Naive thymus-derived CD4-positive, alpha-beta T cell (primary cell): ENCODE measurements at regions not wholly inside any gene's neighbourhood (a gene's known extent, or its start where the extent isn't known, plus 50 kb on each side); places are given as distances from the start of the nearest gene placed in this dataset.

Source experiments
- ATAC-seq: fragments of 150-1000 bp; cut with Tn5 transposase; 2 replicates; pipeline ENCODE4 v1.10.0; 2021; ENCODE audit warnings: mild to moderate bottlenecking, moderate library complexity
- CTCF ChIA-PET: fragments of 350-600 bp; sonication (Branson Sonifier 250); formaldehyde crosslinking; loops from one replicate; lab custom pipeline; 2021; ENCODE audit warnings: antibody characterized with exemption; lab: Charles Lee
- POLR2A ChIA-PET: fragments of 350-600 bp; sonication (Branson Sonifier 250); formaldehyde crosslinking; loops from one replicate; lab custom pipeline; 2021; ENCODE audit warnings: antibody characterized with exemption, inconsistent platforms; lab: Charles Lee
- DNase-seq, 9 donors: peaks; one replicate each; pipeline versions ENCODE4 v3.0.0 to v3.0.0-alpha.2; 2020 to 2022; ENCODE audit warnings: mixed read lengths in 1 of 9
- H3K27ac ChIP-seq: one replicate; pipeline ENCODE4 v1.7.0; 2013; ENCODE audit warnings: mild to moderate bottlenecking, low read depth, low read length, moderate library complexity
- H3K27me3 ChIP-seq, 2 donors: one replicate each; pipeline ENCODE4 v1.7.0; 2013; ENCODE audit warnings: low read length in 2 of 2, mild to moderate bottlenecking in 2 of 2, moderate library complexity in 2 of 2; ENCODE audit not compliant: control insufficient read depth in 2 of 2, insufficient read depth in 2 of 2
- H3K36me3 ChIP-seq, 3 experiments: 1 replicate in 2 of 3; 2 replicates in 1 of 3; pipeline ENCODE4 v1.7.0; 2013; ENCODE audit warnings: low read length in 3 of 3, mild to moderate bottlenecking in 3 of 3, moderate library complexity in 1 of 3; ENCODE audit not compliant: insufficient read depth in 3 of 3, control insufficient read depth in 2 of 3
- H3K4me1 ChIP-seq, 2 donors: one replicate each; pipeline ENCODE4 v1.7.0; 2013; ENCODE audit warnings: low read length in 2 of 2, mild to moderate bottlenecking in 2 of 2, moderate library complexity in 1 of 2; ENCODE audit not compliant: control insufficient read depth in 2 of 2, insufficient read depth in 2 of 2
- H3K4me3 ChIP-seq: 2 replicates; pipeline ENCODE4 v1.7.0; 2013; ENCODE audit warnings: mild to moderate bottlenecking, low read length
- H3K9me3 ChIP-seq, 3 experiments: 1 replicate in 2 of 3; 2 replicates in 1 of 3; pipeline ENCODE4 v1.7.0; 2013; ENCODE audit warnings: low read length in 3 of 3; ENCODE audit not compliant: control insufficient read depth in 2 of 3
- H3K27ac Mint-ChIP-seq, 9 donors: one replicate each; pipeline ENCODE4 v1.8.0; 2020 to 2022; ENCODE audit warnings: mixed read lengths in 9 of 9, mild to moderate bottlenecking in 8 of 9, moderate library complexity in 5 of 9, inconsistent platforms in 2 of 9
- H3K27me3 Mint-ChIP-seq, 5 donors: one replicate each; pipeline ENCODE4 v1.8.0; 2021 to 2022; ENCODE audit warnings: mixed read lengths in 5 of 5, mild to moderate bottlenecking in 1 of 5
- H3K36me3 Mint-ChIP-seq, 5 donors: one replicate each; pipeline ENCODE4 v1.8.0; 2020 to 2022; ENCODE audit warnings: mixed read lengths in 5 of 5, mild to moderate bottlenecking in 3 of 5, inconsistent platforms in 1 of 5
- H3K4me1 Mint-ChIP-seq, 7 donors: one replicate each; pipeline ENCODE4 v1.8.0; 2020 to 2022; ENCODE audit warnings: mixed read lengths in 7 of 7, mild to moderate bottlenecking in 3 of 7, inconsistent platforms in 1 of 7
- H3K4me3 Mint-ChIP-seq, 10 donors: one replicate each; pipeline ENCODE4 v1.8.0; 2020 to 2022; ENCODE audit warnings: mild to moderate bottlenecking in 10 of 10, mixed read lengths in 10 of 10, moderate library complexity in 6 of 10, inconsistent platforms in 2 of 10
- H3K9me3 Mint-ChIP-seq, 11 donors: one replicate each; pipeline ENCODE4 v1.8.0; 2020 to 2022; ENCODE audit warnings: mixed read lengths in 11 of 11, mild to moderate bottlenecking in 4 of 11, inconsistent platforms in 1 of 11, moderate library complexity in 1 of 11
- intact Hi-C, 2 donors: fragments of 100-400 bp; cut with micrococcal nuclease; formaldehyde crosslinking; loops; one replicate each; pipeline ENCODE4 v1.15.1; 2023

DNA sequence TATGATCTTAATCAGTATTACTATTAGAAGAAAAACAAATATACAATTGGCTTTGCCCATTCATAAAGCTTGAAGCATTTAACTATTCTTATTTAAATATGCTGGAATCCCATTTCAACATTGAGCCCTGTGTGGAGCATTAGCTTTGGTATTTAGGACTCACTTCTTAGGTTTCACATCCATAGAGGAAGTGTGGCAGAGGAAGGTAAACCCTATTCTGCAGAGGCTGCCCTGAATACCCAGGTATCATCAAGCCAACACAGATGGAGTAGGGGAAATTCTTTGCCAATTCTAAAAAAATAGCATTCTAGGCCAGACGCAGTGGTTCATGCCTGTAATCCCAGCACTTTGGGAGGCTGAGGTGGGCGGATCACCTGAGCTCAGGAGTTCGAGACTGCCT, 361.5 kb downstream of the FIGN start:
- CTCF ChIA-PET, result no interaction called here
- Mint-ChIP-seq H3K36me3 (no peaks in the 10 kb centered on the region), H3K4me1 (no peaks in the 10 kb centered on the region), H3K27ac (no peak overlapping the region), H3K27me3 (no peaks in the 10 kb centered on the region), H3K4me3 (no peak overlapping the region), H3K9me3 (peaks cover 0 to 16% (median 5%) of the 10 kb centered on the region in 11 donors)
- H3K9me3 ChIP-seq, result no peaks in the 10 kb centered on the region
- DNase-seq (no peak), ATAC-seq (no peak)
- POLR2A ChIA-PET, result no interaction called here
- H3K4me1 ChIP-seq, result no peaks in the 10 kb centered on the region
- no peaks in the 10 kb centered on the region for H3K36me3 ChIP-seq
- no peak overlapping the region for H3K27ac ChIP-seq
- no peaks in the 10 kb centered on the region for H3K27me3 ChIP-seq
- no peak overlapping the region for H3K4me3 ChIP-seq
- intact Hi-C loops, result no loop called here

- H3K36me3 ChIP-seq, result no peaks in the 10 kb centered on the region
- H3K4me3 ChIP-seq, result no peak overlapping the region
- no peak overlapping the region for H3K4me3 Mint-ChIP-seq
- intact Hi-C loops, result no loop called here
- H3K9me3 ChIP-seq, result no peaks in the 10 kb centered on the region
- no peaks in the 10 kb centered on the region for H3K4me1 ChIP-seq
- no peaks in the 10 kb centered on the region for H3K4me1 Mint-ChIP-seq
- no peaks in the 10 kb centered on the region for H3K27me3 Mint-ChIP-seq
- H3K36me3 Mint-ChIP-seq, result no peaks in the 10 kb centered on the region
- H3K9me3 Mint-ChIP-seq, result peaks cover 0 to 12% (median 5%) of the 10 kb centered on the region in 11 donors
- DNase-seq (no peak), ATAC-seq (no peak)
- no peak overlapping the region for H3K27ac Mint-ChIP-seq
- CTCF ChIA-PET, result no interaction called here
- H3K27me3 ChIP-seq, result no peaks in the 10 kb centered on the region
- POLR2A ChIA-PET, result no interaction called here
- no peak overlapping the region for H3K27ac ChIP-seq
Measured at GRCh38 chr2:163373496-163373895, 362.3 kb downstream of the FIGN start.

- Histone ChIP-seq H3K27me3 (no peaks in the 10 kb centered on the region), H3K4me1 (no peaks in the 10 kb centered on the region), H3K9me3 (no peaks in the 10 kb centered on the region), H3K36me3 (no peaks in the 10 kb centered on the region), H3K4me3 (no peak overlapping the region), H3K27ac (no peak overlapping the region)
- H3K4me1 Mint-ChIP-seq, result no peaks in the 10 kb centered on the region
- H3K27me3 Mint-ChIP-seq, result no peaks in the 10 kb centered on the region
- ChIA-PET POLR2A (no interaction called here), CTCF (no interaction called here)
- H3K4me3 Mint-ChIP-seq, result no peak overlapping the region
- no peak for DNase-seq
- peaks cover 0 to 12% (median 2%) of the 10 kb centered on the region in 11 donors for H3K9me3 Mint-ChIP-seq
- no peak overlapping the region for H3K27ac Mint-ChIP-seq
- no peak for ATAC-seq
- no peaks in the 10 kb centered on the region for H3K36me3 Mint-ChIP-seq
- intact Hi-C loops, result no loop called here
Measured at GRCh38 chr2:163370169-163370886, 365.5 kb downstream of the FIGN start.

DNA sequence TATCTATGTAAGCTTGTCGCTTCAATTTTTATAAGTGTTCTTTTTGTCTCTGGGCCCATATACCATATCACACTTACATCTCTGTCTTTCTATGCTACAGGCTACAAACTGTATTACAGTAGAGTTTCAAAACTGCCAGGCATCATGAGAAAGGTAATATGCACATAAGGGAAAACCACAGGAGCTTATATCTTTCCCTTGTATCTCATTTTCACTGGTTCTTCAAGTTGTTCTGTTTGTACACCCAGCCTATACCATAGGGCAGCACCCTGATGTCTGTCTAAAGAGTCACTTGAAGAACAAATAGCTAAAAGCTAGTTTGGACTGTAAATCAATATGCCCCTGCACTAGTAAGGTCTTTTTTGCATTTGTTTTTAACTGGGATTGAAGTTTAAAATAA, 366.7 kb downstream of the FIGN start:
- ATAC-seq (no peak), DNase-seq (no peak)
- Histone ChIP-seq H3K27ac (no peak overlapping the region), H3K4me1 (no peaks in the 10 kb centered on the region), H3K36me3 (no peaks in the 10 kb centered on the region), H3K9me3 (no peaks in the 10 kb centered on the region), H3K27me3 (no peaks in the 10 kb centered on the region), H3K4me3 (no peak overlapping the region)
- CTCF ChIA-PET, result no interaction called here
- Mint-ChIP-seq H3K27ac (no peak overlapping the region), H3K27me3 (no peaks in the 10 kb centered on the region), H3K4me1 (no peaks in the 10 kb centered on the region), H3K9me3 (peaks cover 0 to 19% (median 4%) of the 10 kb centered on the region in 11 donors), H3K4me3 (no peak overlapping the region), H3K36me3 (no peaks in the 10 kb centered on the region)
- intact Hi-C loops, result no loop called here
- POLR2A ChIA-PET, result no interaction called here

GRCh38 chr2:163368655-163369054, 367.2 kb downstream of the FIGN start:
- intact Hi-C loops, result no loop called here
- Mint-ChIP-seq H3K36me3 (no peaks in the 10 kb centered on the region), H3K27me3 (no peaks in the 10 kb centered on the region), H3K4me1 (no peaks in the 10 kb centered on the region), H3K9me3 (peaks cover 0 to 19% (median 4%) of the 10 kb centered on the region in 11 donors), H3K27ac (no peak overlapping the region), H3K4me3 (no peak overlapping the region)
- no peaks in the 10 kb centered on the region for H3K27me3 ChIP-seq
- ChIA-PET POLR2A (no interaction called here), CTCF (no interaction called here)
- no peak overlapping the region for H3K4me3 ChIP-seq
- no peaks in the 10 kb centered on the region for H3K36me3 ChIP-seq
- H3K27ac ChIP-seq, result no peak overlapping the region
- DNase-seq (no peak), ATAC-seq (no peak)
- no peaks in the 10 kb centered on the region for H3K9me3 ChIP-seq
- no peaks in the 10 kb centered on the region for H3K4me1 ChIP-seq

DNA sequence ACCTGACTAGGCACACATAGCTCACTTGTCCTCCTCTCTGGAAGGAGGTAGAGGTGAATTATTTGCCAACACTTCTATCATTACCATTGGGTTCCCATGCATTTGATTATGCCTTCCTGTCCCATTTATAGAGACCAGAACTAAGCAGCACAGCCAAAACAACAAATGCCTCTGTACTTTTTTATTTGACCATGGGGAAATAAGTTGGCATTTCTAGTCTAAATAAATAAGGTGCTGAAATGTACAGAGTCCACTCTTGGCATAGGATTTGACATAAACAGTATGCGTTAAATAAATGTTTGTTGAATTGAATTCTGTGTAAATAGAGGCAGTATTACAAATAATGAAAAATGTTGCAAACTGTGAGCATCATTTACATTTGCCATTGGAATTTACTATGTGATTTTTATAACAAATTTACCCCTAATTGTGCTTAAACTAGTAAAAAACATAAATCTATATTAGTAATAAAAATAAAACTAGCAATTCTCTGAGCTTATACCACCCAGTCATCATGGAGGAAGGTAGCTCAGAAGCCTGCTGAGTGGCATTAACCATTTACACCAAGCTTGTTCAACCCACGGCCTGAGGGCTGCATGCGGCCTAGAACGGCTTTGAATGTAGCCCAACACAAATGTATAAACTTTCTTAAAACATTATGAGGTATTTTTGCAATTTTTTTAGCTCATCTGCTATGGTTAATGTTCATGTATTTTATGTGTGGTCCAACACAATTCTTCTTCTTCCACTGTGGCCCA, 367.8 kb downstream of the FIGN start:
- ATAC-seq (no peak), DNase-seq (no peak)
- no peak overlapping the region for H3K27ac Mint-ChIP-seq
- H3K9me3 Mint-ChIP-seq, result peaks cover 0 to 19% (median 4%) of the 10 kb centered on the region in 11 donors
- Histone ChIP-seq H3K4me1 (no peaks in the 10 kb centered on the region), H3K36me3 (no peaks in the 10 kb centered on the region), H3K4me3 (no peak overlapping the region), H3K27ac (no peak overlapping the region), H3K9me3 (no peaks in the 10 kb centered on the region), H3K27me3 (no peaks in the 10 kb centered on the region)
- H3K4me3 Mint-ChIP-seq, result no peak overlapping the region
- POLR2A ChIA-PET, result no interaction called here
- H3K36me3 Mint-ChIP-seq, result no peaks in the 10 kb centered on the region
- intact Hi-C loops, result no loop called here
- H3K4me1 Mint-ChIP-seq, result no peaks in the 10 kb centered on the region
- CTCF ChIA-PET, result no interaction called here
- no peaks in the 10 kb centered on the region for H3K27me3 Mint-ChIP-seq

DNA sequence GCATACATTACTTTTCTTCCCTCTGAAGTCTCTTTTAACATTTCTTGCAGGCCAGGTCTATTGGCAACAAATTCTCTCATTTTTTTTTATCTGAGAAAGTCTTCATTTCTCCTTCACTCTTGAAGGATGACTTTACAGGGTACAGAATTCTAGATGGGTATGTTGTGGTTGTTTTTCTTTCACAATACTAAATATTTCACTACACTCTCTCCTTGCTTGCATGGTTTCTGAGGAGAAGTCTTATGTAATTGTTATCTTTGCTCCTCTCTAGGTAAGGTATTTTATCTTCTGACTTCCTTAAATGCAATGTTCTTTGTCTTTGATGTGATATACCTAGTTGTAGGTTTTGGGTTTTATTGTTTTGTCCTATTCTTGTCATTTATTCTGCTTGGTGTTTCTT, 371.1 kb downstream of the FIGN start:
- Histone ChIP-seq H3K36me3 (no peaks in the 10 kb centered on the region), H3K4me1 (no peaks in the 10 kb centered on the region), H3K9me3 (no peaks in the 10 kb centered on the region), H3K27me3 (no peaks in the 10 kb centered on the region), H3K4me3 (no peak overlapping the region), H3K27ac (no peak overlapping the region)
- intact Hi-C loops, result no loop called here
- ChIA-PET POLR2A (no interaction called here), CTCF (no interaction called here)
- no peak for ATAC-seq
- H3K27me3 Mint-ChIP-seq, result no peaks in the 10 kb centered on the region
- no peak overlapping the region for H3K27ac Mint-ChIP-seq
- no peaks in the 10 kb centered on the region for H3K36me3 Mint-ChIP-seq
- no peak overlapping the region for H3K4me3 Mint-ChIP-seq
- DNase-seq, result no peak
- no peaks in the 10 kb centered on the region for H3K4me1 Mint-ChIP-seq
- H3K9me3 Mint-ChIP-seq, result peaks cover 0 to 22% (median 2%) of the 10 kb centered on the region in 11 donors
